ENCODE measurements at regions not wholly inside any gene's neighbourhood (a gene's known extent, or its start where the extent isn't known, plus 50 kb on each side); places are given as distances from the start of the nearest gene placed in this dataset.

- TF ChIP-seq, protein P1, sequence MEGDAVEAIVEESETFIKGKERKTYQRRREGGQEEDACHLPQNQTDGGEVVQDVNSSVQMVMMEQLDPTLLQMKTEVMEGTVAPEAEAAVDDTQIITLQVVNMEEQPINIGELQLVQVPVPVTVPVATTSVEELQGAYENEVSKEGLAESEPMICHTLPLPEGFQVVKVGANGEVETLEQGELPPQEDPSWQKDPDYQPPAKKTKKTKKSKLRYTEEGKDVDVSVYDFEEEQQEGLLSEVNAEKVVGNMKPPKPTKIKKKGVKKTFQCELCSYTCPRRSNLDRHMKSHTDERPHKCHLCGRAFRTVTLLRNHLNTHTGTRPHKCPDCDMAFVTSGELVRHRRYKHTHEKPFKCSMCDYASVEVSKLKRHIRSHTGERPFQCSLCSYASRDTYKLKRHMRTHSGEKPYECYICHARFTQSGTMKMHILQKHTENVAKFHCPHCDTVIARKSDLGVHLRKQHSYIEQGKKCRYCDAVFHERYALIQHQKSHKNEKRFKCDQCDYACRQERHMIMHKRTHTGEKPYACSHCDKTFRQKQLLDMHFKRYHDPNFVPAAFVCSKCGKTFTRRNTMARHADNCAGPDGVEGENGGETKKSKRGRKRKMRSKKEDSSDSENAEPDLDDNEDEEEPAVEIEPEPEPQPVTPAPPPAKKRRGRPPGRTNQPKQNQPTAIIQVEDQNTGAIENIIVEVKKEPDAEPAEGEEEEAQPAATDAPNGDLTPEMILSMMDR (IDR thresholded peaks at IDR 0.05; ENCODE audit: low read length, missing control alignments) = no peak
- DNase-seq (ENCODE audit: low read depth) = no peak
- no peak overlapping the region for H3K4me3 ChIP-seq (replicated peaks; ENCODE audit: low read depth, low read length)
These were observed 132.0 kb upstream of the SVIL start for GRCh38 chr10:29766753-29767152.

DNA sequence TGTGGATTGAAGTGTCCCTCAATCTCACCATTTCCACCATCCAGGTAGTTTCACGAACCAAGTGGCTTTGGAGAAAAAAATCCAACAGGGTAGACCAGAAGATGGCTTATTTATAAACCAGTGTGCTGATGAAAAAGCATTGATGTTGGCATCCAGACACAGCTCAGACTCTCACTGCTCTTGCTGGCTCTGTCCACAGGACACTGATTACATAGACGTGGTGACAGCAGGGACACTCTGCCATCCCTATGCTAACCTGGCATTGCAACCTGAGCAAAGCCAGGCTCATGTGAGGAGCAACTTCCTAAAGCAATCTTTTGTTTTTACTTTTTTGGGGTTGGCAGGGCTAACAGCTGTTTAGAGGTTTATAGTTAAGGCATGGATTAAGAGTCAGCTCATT, 130.6 kb upstream of the SVIL start:
- no peak for DNase-seq (ENCODE audit: low read depth)
- no peak overlapping the region for H3K4me3 ChIP-seq (replicated peaks; ENCODE audit: low read depth, low read length)
- TF ChIP-seq, protein P1 (IDR thresholded peaks at IDR 0.05; ENCODE audit: low read length, missing control alignments) = no peak

DNA sequence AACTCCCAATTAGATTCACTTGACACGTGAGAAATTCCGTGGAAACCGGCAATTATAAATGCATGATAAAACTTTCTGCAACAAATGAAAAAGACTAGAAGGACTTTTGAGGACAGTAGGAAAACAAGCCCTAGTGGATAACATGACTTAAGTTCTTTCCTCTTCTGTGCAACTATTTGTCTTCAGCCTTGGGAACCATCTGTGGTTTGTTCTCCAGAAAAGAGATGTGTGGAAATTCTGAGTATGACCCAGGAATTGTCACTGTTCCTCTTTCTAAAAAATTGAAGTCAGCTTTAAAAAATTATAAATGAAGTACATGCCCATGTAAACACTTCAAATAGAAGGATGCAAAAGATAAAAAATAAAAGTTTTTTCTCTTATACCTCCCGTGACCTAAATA, 128.6 kb upstream of the SVIL start:
- TF ChIP-seq, protein P1 (IDR thresholded peaks at IDR 0.05; ENCODE audit: low read length, missing control alignments) = no peak
- H3K4me3 ChIP-seq (replicated peaks; ENCODE audit: low read depth, low read length) = no peak overlapping the region
- no peak for DNase-seq (ENCODE audit: low read depth)

DNA sequence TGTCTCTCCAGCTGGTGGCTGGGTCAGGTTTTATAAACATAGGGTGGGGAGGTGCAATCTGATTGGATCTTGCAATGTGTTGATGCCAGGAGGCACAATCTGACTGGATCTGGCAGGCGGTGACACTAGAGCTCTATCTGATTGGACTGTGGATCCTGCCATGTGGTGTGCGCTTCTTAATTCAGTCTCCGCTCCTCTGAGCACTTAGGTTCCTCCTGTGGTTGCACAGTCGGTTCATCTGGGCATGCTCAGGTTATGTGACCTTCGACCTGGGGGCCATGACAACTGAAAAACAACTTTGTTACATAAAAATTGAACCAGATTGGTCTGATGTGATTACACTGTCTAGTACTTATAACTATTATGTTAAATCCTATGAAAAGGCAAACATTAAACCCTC, 127.1 kb upstream of the SVIL start:
- TF ChIP-seq, protein P1 (IDR thresholded peaks at IDR 0.05; ENCODE audit: low read length, missing control alignments) = no peak
- no peak overlapping the region for H3K4me3 ChIP-seq (replicated peaks; ENCODE audit: low read depth, low read length)
- no peak for DNase-seq (ENCODE audit: low read depth)

GRCh38 chr10:29760138-29760900, 125.5 kb upstream of the SVIL start:
- no peak overlapping the region for H3K4me3 ChIP-seq (replicated peaks; ENCODE audit: low read depth, low read length)
- no peak for DNase-seq (ENCODE audit: low read depth)
- TF ChIP-seq, protein P1 (IDR thresholded peaks at IDR 0.05; ENCODE audit: low read length, missing control alignments) = no peak

GRCh38 chr10:29757551-29758297, 123.0 kb upstream of the SVIL start:
- TF ChIP-seq, protein P1 (IDR thresholded peaks at IDR 0.05; ENCODE audit: low read length, missing control alignments) = no peak
- H3K4me3 ChIP-seq (replicated peaks; ENCODE audit: low read depth, low read length) = no peak overlapping the region
- DNase-seq (ENCODE audit: low read depth) = peak; percentile 50

Measured in fibroblast of pulmonary artery (primary cell).